Stimulated activated CD4-positive, alpha-beta T cell treated with anti-CD3 and anti-CD28 coated beads, Interleukin-2, amount 100 ng/mL, for 4 hours (primary cell): ENCODE measurements at regions not wholly inside any gene's neighbourhood (a gene's known extent, or its start where the extent isn't known, plus 50 kb on each side); places are given as distances from the start of the nearest gene placed in this dataset.
"Not testable (repeated sequence)": the region's sequence is repeated elsewhere in the genome, so short reads cannot be mapped to it uniquely, and the experiment has no call there.

Experiments used
- DNase-seq: peaks from one replicate; pipeline ENCODE4 v3.0.0-alpha.2; 2020; ENCODE audit warnings: low read depth

DNA sequence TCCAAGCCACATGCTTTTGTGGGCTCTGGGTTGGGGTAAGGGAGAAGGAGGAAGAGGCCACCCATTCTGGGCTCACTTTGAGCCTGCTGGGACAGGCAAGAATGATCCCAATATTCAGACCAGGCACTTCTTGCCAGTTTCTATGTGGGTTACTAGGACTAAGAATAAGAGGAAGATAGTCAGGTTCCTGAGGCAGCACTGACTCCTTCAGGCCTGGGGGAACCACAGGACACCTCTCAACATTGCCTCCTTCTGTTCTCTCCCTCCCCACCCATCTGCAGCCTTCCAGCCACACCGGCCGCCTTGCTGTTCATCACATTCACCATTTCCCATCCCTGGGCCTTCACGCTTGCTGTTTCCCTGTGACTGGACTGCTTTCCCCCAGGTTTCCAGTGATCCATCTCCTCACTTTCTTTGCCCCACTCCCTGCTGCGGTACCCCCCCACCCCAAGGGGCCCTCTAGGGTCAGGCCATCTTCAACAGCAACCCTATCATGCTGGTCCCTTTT lies 69.2 kb upstream of the SIRPA start:
- DNase-seq = no peak

DNA sequence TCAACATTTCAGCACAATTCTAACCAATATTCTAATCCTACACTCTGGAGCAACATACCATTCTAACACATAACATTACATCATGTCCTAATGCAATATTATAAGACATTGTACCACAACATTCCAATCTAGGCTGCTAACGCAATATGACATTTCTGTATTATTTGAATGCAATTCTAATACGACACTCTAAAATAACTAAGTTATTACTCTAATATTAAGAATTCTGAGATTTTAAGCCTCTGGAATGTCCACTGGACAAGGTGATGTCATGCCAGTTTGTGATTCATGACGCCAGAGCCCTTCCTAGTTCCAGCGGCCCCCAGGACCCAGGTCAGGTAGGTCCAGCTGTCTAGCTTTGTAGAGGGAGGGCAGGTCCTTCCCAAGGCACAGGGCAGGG lies 69.7 kb upstream of the SIRPA start:
- no peak for DNase-seq

DNA sequence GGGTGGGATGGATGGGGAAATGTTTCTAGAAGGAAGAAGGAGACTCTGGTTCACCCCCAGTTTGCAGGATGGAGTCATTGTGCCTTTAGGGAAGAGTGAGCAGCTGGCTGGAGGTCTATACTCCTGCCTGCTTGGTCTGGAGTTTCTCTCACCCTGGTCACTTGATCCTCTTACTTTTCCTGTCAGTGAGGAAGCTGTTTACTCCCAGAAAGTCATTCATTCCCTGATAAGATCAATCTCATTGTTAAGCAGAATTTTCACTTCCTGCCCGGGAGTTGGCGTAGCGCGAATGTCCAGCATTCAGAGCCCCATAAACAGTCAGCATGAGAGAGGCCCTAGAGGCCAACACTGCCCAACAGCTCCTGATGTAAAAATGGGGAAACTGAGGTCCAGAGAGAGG lies 70.4 kb upstream of the SIRPA start:
- no peak for DNase-seq

DNA sequence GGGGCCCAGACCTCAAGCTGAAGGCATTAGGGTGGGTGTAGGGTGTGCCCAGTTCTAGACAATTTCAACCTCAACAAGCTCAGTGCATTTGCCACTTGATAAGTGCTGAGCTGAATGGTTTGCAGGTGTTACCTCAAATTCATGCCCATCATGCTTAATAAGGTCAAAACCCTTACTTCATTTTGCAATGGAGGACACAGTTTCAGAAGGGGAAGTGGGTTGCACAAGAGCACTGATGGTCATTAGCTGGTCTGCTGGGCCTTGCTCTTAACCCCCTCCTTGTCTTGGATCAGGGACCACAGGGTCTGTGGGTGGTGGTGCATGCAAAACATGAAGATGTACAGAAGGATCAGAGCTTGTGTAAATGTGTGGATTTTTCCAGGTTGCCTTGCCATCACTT lies 71.0 kb upstream of the SIRPA start:
- no peak for DNase-seq

DNA sequence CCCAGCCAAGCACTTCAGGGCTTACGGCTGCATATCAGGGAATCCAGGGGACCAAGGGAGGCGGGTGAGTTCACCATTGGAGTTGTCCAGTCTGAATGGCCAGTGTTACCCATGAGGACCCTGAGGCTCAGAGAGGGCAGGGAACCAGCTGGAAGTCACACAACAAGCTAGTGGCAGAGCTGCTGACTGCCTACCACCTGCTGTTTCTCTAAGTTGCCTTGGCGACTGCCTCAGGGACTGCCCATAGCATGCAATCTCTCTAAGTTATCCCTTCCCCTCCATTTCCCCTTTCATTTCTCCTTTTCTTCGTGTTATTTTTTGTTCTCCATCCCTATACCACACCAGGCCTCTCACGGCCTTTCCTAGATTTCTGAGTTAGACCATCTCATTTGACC lies 71.8 kb upstream of the SIRPA start:
- no peak for DNase-seq

DNA sequence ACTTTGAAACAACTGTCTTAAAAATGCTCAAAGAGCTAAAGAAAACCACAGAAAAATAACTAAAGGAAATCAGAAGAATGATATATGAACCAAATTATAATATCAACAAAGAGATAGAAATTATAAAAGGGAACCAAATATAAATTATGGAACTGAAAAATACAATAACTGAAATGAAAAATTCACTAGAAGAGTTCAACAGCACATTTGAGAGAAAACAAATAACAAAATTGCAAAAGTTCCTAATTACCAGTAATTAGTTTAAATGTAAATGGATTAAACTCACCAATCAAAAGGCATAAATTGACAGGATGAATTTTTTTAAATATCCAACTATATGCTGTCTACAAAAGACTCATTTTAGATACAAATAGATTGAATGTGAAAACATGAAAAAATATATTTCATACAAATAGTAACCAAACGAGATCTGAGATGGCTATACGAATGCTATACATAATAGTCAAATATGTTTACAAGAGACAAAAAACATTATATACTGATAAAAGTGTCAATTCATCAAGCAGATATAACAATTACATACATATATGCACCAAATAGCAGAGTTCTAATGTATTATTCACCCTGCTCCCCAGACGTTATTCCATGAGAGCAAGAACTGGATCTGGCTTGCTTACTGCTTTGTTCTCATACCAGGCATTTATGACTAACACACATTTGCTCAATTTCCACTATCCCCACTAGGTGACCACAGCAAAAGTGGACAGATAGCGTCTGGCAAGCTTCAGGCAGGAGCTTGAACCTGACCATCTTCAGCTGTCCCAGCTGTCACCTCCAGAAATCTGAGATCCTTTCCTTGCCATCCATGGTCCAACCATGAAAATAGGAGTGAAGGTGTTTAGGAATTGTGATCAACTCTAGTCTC lies 72.4 kb upstream of the SIRPA start:
- no peak for DNase-seq

DNA sequence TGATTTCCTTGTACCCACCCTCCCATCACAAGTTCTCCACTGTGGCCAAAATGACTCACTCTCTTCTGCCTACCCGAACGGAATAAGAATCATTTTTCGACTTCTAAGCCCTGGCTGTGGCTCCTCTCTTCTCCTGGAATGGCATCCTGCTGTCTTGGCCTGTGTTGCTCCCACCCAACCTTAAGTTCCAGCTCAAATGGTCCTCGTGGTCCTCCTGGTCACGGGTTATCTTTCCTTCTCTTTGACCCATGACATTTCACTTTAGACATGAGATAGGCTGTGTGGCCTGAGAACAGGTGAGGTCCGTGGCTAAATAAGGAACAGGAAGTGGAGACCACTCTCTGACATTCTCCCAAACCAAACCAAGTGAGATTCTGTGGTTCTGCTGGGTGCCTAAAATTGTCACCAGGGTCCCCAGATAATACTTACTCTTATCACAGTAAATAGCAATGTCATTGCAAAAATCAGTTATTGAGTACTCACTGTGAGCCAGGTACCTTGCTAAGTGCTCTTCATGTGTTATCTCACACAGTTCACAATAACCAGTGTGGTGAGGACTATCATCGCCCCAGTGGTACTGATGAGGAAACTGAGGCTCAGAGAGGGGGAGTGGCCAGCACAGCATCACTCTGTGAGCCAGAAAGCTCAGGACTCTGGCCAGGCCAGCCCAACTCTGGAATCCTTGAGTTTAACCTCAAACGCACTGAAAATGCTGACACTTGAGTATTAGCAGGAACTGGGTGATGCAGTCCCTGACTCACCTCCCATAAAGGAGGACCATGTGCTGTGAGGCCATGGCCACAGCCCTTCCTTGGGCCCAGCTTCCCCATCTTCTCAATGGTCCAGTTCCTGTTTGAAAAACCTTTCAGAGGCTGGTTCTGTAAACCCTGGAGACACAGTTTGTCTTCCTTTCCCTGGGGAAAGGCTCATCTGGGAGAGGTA lies 74.8 kb upstream of the SIRPA start:
- no peak for DNase-seq

DNA sequence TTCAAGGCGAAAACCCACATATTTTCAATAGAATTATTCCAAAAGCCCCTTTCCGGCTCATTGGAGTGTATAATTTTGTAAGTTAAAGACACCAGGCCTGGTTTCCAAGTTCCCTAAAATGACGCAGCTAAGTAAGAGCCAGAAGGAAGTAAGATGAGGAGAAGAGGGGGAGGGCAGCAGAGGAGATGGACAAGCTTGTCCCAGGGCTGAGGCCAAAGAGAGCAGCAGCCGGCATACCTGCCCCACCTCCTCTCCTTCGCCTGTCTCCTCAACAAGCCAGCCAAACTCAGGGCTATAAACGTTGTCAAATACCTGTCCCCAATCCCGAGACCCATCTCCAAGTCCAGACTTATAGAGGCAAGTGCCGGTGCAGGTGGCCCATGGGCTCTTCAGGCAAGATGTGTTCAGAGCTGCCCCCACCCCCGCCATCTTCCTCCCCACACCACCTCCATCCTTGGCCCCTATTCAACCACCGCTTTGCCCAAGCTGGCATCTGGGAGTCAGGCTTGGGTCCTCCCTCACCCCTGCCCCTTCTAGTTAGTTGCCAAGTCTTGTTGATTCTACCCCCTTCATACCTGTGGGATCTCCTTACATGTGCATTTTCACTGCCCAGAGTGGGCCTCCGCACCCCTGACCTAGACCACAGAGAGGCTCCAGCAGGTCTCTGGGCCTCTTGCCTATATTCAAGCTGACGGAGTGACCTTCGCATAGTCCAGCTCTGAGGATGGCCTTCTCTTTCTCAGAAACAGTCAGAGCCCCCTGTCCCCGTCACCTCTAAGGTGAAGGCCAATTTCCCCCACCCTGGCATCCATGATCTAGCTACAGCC lies 75.7 kb upstream of the SIRPA start:
- no peak for DNase-seq

DNA sequence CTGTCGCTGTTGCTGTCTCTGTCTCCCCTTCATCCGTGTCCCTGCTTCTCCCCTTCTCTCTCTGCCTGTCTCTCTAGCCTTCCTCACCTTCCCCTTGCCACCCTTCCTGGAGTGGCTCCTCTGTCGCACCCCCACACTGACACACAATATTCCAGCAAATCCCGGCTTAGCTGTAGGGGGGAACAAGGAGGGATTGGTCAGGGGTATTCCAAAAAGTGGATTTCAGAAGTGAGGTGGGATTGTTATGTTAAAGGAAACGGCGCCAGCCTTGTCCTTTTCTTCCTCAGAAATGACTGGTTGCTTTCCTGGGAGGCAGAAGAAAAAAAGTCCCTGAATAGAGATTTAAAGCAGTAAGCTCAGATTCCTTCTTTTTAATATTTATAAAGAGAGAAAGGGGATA lies 76.3 kb upstream of the SIRPA start:
- DNase-seq = no peak

DNA sequence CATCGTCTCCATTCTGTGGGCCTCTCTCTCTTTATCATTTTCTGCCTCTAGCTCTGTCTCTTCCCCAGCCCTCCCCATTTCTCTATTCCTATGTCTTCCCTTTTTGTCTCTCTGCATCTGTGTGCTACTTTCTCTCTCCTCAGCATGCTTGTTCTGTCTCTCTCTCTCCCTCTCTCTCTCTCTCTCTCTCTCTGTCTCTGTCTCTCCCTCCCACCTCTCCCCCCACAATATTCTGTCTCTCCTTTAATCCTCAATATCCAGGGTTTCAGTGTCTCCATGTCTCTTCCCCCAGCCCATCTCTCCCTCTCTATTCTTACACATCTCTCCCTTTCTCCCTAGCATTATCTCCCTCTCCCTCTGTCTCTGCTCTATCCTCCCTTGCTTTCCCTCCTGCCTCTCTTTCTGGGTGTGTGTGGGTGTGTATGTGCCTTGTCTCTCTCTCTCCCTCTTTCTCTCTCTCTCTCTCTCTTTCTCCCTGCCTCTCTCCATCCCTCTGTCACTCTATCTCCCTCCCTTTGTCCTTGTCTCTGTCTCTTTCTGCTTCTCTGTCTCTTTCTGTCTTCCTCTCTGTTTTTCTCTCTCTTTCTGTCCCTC lies 76.9 kb upstream of the SIRPA start:
- DNase-seq = no peak

DNA sequence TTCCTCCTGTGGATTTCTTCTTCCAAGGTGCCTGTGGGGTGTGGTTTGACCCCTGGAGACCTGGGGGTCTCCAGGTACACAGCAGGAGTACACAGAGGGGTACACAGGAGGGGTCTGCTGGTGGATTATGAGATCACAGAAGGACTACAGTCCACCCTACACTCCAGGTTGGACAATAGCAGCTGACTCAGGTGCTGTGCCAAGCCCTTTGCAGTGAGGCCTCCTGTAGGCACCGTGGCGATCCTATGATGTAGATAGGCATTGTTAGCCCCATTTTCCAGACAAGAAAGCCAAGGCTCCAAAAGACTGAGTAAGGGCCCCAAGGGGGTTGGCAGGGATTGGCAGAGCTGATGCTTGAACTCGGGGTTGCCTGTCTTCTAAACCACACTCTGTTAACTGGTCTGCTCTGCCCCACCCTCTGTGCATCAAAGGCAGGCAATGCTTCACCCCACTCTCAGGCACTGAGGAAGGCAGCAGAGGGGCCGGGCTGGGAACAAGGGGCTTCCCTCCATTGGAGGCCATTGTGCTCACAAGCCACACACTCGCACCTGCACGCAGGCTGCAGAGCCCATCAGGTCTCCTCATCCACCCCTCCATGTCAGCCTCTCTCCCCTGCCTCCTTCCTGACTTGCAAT lies 77.5 kb upstream of the SIRPA start:
- no peak for DNase-seq

DNA sequence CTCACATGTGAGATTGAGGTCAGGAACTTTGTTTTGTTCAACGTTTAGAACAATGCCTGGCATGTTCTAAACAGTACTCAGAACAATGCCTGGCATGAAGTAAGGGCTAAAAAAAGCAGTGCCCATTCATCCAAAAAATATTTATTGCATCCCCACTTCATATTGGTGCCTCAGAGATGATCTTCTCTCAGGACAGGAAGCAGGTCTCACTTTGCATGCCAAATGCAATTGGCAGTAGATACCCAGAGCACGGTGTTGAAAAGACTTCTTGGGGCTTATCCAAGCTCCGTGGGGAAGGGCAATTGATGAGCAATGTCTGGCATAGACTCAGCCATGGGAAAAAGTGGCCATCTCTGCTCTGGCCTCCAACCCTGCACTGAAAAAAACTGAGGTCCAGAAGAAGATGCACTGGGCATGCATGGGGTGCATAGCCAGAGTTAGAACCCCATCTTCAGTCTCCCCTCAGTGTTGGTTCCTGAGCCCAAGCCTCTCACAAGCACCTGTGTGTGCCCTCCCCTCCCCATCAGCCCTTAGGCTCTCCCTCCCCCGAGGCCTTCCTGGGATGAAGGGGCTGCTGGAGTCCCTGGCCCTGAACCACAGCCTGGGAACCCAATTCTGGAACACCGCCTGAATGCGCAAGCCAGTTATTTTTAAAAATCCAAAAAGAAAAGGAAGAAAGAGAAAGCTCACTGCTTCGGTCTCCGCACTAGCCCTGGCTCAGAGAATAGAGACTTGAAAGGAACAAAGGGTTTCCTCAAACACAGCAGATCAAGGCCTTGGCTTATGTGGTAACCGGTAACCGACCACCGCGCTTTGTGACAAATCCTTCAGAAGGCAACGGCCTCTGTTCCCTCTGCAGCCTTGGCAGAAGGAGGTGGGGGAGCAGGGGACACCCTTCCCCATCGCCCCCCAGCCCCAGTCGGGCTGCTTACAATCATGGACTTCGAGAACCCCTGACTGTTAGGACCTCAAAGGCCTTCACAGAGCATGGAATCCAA lies 78.5 kb upstream of the SIRPA start:
- DNase-seq = no peak

DNA sequence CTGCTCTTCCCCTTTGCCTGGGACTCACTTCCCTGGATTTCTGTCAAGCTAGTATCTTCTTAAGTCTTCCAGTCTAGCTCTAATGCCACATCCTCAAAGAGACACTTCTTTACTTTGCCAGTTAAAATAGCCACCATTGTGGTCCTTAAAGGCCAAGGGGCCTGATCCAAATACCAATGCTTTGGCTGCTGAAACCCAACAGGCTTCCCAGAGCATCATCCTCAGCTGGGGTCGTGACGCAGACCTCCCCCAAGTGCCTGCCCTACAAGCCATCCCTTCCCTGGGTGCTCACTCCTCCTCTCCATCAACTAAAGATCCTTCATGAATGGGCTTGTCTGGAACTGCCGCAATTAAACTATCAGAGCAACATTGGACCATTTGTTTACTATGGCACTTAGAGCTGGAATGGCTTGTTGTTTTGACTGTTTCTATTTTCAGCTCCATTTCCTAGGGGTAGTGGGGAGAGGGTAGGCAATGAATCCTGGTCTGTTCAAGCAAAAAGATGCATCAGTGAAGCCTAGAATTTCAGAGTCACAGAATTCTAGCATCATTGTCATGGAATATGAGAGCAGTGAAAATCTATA lies 79.6 kb upstream of the SIRPA start:
- no peak for DNase-seq

DNA sequence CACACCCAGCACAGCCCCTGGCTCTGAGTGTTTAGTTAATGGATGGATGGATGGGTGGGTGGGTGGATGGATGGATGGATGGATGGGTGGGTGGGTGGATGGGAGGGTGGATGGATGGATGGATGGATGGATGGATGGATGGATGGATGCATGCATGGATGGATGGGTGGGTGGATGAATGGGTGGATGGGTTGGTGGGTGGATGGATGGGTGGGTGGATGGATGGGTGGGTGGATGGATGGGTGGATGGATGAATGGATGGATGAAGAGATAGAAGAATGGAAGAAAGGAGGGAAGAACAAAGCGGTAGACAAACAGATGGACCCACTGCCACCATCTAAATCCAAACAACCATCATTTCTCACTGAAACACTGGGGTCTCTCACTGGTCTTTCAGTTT lies 80.3 kb upstream of the SIRPA start:
- DNase-seq = not testable (repeated sequence)

DNA sequence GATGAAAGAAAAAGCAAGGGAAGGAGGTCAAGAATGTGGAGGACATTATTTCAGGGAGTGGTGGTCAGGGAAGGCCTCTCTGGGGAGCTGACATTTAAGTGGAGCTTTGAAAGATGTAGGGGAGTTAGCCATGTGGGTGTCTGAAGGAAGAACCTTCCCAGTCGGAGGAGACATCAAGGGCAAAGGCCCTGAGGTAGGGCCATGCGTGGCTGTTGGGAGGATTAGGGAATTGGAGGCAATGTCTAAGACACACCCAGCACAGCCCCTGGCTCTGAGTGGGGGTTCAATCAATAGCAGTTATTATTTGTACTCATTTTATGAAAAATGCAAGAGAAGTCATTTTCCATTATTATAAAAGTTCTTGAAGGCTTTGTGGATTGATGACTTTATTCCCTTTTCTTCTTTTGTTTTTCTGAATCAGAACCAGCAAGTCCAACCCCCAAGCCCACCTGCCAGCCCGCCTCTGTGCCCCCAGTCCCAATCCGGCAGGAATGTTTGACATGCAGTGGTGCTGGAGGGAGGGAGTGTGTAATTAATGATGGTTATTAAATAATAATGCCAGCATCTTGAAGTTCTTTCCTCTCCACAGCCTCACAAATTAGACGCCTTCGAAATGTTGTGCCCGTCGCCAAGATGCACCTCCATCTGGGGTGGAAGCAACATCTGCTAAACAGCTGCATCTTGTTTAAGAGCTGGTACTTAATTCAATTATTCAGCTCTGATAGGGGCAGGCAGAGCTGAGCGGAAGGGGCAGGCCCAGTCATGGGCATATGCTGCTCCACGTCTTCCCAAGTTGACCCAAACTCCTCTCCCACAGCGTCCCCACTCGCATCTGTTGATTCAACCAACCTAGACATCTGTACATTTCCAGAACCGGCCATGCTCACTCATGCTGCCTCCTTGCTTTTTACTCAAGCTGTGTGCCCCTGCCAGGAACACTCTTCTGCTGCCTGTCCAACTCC lies 81.3 kb upstream of the SIRPA start:
- DNase-seq = no peak

DNA sequence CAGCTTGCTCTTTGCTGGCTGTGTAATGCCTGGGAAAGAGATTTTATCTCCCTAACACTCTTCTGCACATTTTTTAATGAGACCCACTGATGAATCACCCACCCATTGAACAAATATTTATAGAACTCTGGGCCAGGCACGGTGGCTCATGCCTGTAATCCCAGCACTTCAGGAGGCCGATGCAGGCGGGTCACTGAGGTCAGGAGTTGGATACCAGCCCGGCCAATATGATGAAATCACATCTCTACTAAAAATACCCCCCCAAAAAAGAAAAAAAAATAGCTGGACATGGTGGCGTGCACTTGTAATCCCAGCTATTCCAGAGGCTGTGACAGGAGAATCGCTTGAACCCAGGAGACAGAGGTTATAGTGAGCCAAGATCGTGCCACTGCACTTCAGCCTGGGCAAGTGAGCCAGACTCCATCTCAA lies 82.1 kb upstream of the SIRPA start:
- no peak for DNase-seq

DNA sequence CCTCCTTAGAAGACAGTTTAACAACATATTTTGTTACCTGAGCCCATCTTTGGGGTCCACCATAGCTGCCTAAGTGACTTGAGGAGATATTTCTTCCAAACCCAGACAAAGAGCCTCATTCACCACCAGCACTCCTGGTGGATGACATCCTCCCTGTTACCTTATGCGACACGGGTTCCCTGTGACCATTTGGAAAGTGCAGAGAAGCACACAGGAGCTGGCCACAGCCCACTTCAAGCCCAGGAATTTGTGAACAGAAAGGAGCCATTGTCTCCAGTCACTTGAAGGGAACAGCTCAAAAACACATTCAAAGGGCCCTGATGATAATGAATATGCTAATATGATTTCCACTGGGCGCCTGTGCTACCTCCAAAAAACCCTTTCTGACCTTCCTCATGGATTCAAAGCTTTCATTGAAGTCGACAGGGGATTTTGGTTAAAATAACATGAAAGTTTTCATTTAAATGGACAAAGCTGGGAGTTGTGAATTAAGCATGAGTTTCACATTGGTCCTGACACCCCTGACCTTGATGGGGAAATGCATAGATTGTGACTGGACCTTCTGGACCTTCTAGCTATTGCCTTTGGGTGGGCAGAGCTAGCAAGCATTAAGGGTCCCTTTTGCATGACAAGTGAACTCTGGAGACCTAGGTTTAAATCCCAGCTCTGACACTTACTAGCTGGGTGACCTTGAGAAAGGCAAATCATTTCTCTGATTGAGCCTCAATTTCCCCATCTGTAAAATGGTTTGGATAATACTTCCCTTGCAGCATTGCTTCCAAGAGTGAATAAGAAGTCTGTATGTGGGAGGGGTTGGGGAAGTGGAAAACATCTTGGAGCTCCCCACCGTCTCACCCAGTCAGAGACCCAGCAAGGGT lies 83.3 kb upstream of the SIRPA start:
- DNase-seq = no peak
